ENCODE measurements at regions not wholly inside any gene's neighbourhood (a gene's known extent, or its start where the extent isn't known, plus 50 kb on each side); places are given as distances from the start of the nearest gene placed in this dataset.

DNA sequence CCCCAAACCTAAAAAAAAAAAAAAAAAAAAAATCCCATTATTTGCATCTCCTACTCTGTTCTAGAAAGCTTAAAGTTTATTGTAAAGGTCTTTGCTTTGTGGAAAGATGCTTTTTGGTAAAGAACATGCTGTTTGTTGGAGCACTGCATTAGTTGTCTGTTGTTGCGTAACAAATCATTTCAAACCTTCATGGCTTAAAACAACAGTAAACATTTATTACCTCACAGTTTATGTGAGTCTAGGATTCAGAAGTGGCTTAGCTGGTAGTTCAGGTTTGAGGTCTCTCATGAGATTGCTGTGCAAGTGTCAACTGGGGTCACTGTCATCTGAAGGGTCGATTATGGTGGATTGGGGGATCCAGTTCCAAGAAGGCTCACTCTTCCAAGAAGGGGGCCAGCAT is 155.2 kb upstream of the ZFP64 start:
- H3K4me3 ChIP-seq (ENCODE audit: low read depth, low read length): no peak overlapping the region
- DNase-seq (ENCODE audit: low read depth): peak; percentile 73
- TF ChIP-seq, protein P1, sequence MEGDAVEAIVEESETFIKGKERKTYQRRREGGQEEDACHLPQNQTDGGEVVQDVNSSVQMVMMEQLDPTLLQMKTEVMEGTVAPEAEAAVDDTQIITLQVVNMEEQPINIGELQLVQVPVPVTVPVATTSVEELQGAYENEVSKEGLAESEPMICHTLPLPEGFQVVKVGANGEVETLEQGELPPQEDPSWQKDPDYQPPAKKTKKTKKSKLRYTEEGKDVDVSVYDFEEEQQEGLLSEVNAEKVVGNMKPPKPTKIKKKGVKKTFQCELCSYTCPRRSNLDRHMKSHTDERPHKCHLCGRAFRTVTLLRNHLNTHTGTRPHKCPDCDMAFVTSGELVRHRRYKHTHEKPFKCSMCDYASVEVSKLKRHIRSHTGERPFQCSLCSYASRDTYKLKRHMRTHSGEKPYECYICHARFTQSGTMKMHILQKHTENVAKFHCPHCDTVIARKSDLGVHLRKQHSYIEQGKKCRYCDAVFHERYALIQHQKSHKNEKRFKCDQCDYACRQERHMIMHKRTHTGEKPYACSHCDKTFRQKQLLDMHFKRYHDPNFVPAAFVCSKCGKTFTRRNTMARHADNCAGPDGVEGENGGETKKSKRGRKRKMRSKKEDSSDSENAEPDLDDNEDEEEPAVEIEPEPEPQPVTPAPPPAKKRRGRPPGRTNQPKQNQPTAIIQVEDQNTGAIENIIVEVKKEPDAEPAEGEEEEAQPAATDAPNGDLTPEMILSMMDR (IDR thresholded peaks at IDR 0.05; ENCODE audit: control insufficient read depth, extremely low read depth, insufficient read depth): no peak

DNA sequence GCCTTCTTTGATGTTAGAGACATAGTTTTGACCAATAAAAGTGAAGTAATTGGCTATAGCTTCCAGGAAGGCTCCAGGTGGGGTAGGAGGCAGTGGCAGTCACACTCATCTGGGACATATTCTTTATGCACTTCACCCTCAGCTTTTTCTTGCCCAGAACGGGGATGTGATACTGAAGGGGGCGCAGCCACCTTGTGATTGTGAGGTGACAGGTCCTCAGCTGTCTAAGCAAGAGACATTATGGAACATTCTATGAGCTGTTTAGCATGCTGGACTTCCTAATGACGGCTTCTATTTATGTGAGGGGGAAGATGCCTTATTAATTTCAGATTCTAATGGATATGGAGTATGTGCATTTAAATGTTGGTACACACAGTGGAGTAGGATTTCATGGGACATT is 151.3 kb upstream of the ZFP64 start:
- no peak for DNase-seq (ENCODE audit: low read depth)
- TF ChIP-seq, protein P1 (IDR thresholded peaks at IDR 0.05; ENCODE audit: control insufficient read depth, extremely low read depth, insufficient read depth): no peak
- H3K4me3 ChIP-seq (ENCODE audit: low read depth, low read length): no peak overlapping the region

DNA sequence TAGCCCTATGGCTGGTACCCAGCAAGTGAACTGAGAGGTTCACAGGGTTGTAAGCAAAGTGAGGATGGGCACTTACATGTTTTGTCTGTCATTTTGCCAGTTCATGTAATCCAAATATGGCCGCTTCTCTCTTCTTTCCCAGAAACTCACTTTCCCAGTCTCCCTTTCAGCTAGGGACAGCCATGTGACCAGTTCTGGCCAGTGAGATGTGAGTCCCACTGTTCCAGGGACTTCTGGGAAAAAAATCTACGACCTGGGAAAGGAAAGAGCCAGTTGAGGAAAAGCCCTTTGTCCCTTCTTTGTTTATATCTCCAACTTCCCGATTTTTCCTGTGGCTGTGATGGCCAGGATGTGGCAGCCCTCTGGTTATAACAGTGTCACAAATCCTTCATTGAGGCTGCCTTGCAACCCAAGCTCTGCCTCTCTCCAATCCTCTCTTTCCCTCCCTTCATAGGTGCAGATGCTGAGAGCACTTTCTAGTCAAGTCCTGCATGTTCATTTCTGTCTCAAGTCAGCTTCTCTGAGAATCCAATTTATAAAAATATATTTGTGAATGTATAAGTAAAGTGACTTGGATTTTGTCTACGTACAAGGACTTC is 148.6 kb upstream of the ZFP64 start:
- H3K4me3 ChIP-seq (ENCODE audit: low read depth, low read length): peak overlapping the region; percentile 35
- TF ChIP-seq, protein P1 (IDR thresholded peaks at IDR 0.05; ENCODE audit: control insufficient read depth, extremely low read depth, insufficient read depth): no peak
- DNase-seq (ENCODE audit: low read depth): peak; percentile 14

DNA sequence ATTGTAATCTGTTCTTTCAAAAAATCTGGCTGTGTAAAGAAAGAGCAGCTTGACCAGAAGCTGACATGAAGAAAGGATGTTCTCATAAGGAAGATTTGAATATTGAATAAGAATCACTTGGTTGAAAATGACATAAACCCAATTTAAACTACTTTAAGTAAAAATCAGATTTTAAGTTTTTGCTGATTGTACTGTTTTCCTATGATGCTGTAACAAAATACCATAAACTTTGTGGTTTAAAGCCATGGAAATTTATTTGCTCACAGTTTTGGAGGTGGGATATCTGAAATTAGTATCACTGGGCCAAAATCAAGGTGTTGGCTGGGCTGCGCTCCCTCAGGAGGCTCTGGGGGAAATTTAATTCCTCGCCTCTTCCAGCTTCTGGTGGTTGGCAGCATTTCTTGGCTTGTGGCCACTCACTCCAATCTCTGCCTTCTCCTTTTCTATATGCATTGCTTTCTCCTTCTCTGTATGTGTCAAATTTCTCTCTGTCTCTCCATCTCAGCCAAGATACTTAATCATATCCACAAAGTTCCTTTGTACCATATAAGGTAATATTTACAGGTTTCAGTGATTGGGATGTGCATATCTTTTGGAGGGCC is 141.2 kb upstream of the ZFP64 start:
- TF ChIP-seq, protein P1 (IDR thresholded peaks at IDR 0.05; ENCODE audit: control insufficient read depth, extremely low read depth, insufficient read depth): no peak

DNA sequence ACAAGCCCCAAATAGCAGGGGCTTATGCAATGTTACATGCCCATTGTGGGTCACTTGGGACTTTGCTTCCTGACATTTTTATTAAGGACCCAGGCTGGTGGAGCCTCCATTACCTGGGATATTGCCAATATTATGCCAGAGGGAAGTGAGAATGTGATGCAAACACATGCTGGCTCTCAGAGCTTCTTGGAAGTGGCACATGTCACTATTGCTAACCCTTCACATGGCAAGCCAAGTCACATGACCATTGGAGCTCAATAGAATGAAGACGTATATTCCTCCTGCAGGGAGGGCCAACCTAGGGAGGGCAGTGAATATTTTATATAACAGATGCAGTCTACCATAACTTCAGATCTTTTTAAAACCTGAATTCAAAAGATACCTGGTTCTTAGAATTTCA is 140.7 kb upstream of the ZFP64 start:
- TF ChIP-seq, protein P1 (IDR thresholded peaks at IDR 0.05; ENCODE audit: control insufficient read depth, extremely low read depth, insufficient read depth): no peak
- no peak overlapping the region for H3K4me3 ChIP-seq (ENCODE audit: low read depth, low read length)
- no peak for DNase-seq (ENCODE audit: low read depth)

More for the DNA sequence above, 141.2 kb upstream of the ZFP64 start:
- no peak for DNase-seq (ENCODE audit: low read depth)
- no peak overlapping the region for H3K4me3 ChIP-seq (ENCODE audit: low read depth, low read length)

DNA sequence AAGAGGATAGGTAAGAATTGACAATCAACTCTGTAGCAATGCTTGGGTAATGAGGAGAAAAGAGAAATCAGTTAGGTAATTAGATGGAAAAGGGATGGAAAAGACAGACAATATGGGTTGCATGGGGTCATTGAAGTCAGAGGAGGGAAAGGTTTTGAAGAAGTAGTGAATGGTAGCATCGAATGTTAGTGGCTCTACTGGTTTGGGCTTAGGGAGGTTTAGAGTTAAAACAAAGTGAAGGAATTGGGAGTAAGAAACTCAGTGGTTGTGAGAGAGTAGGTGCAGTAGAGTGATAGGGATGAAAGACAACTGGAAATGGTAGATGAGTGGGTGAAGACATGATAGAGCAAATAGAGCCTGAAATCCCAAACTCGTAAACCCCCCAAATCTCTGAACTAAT is 140.1 kb upstream of the ZFP64 start:
- DNase-seq (ENCODE audit: low read depth): no peak
- TF ChIP-seq, protein P1 (IDR thresholded peaks at IDR 0.05; ENCODE audit: control insufficient read depth, extremely low read depth, insufficient read depth): no peak
- no peak overlapping the region for H3K4me3 ChIP-seq (ENCODE audit: low read depth, low read length)

DNA sequence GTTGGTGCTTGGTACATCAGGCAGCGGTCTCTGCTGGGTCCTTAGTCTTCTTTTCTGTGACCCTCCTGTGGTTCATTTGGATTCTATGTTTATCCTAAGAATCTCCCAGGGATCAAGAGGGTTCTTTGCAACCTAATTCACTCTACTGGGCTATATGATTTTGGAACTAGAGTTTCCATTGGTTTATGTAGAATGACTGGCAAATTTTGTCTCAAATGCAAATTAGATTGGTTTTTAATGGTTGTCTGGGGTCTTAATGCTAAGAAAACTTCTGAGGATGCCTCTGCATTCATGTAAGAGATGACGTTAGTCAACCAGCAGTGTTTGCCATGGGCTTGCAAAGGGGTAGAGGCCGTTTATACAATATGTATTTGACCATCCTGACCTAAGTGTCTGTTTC is 129.8 kb upstream of the ZFP64 start:
- no peak for DNase-seq (ENCODE audit: low read depth)
- H3K4me3 ChIP-seq (ENCODE audit: low read depth, low read length): no peak overlapping the region
- TF ChIP-seq, protein P1 (IDR thresholded peaks at IDR 0.05; ENCODE audit: control insufficient read depth, extremely low read depth, insufficient read depth): no peak

Data from LNCaP clone FGC (cell line).